GM12878 (cell line): ENCODE measurements at regions not wholly inside any gene's neighbourhood (a gene's known extent, or its start where the extent isn't known, plus 50 kb on each side); places are given as distances from the start of the nearest gene placed in this dataset.

Experiments
- ATAC-seq: fragments of 200-7000 bp; cut with Tn5 transposase; 3 replicates; pipeline ENCODE4 v1.9.1; 2020; ENCODE audit warnings: mild to moderate bottlenecking, moderate library complexity
- BruUV-seq: library from RNA; stranded (reverse); fragments of 400-500 nt; replicated peaks from 2 replicates; lab custom pipeline; 2021; lab: Mats Ljungman, UMichigan
- CTCF ChIA-PET: fragments of 300-600 bp; sonication (Branson Sonifier 250); formaldehyde crosslinking; extraction: SDS; loops from one replicate; lab custom pipeline; 2021; ENCODE audit warnings: inconsistent platforms; lab: Yijun Ruan, JAX
- POLR2A ChIA-PET: fragments of 350-600 bp; formaldehyde crosslinking; extraction: SDS; loops from one replicate; lab custom pipeline; 2021; ENCODE audit warnings: inconsistent platforms; lab: Charles Lee
- RAD21 ChIA-PET: fragments of 300-600 bp; sonication (Branson Sonifier 250); formaldehyde crosslinking; loops from one replicate; lab custom pipeline; 2023; ENCODE audit warnings: antibody characterized with exemption; ENCODE audit not compliant: unreplicated experiment; lab: Charles Lee
- SMC1A ChIA-PET: fragments of 300-600 bp; sonication (Branson Sonifier 250); formaldehyde crosslinking; loops from one replicate; lab custom pipeline; 2023; ENCODE audit not compliant: unreplicated experiment, uncharacterized antibody; lab: Charles Lee
- DNase-seq: peaks from one replicate; pipeline ENCODE4 v3.0.0-alpha.2; 2011; ENCODE audit warnings: low read depth, low spot score
- FAIRE-seq: peaks from 3 replicates; lab custom pipeline; 2011; peaks lifted over from hg19 to GRCh38; lab: Jason Lieb, UNC
- H2AFZ ChIP-seq: 2 replicates; pipeline ENCODE4 v1.6.0; 2011; ENCODE audit warnings: low read depth, low read length, control low read depth; ENCODE audit not compliant: control insufficient read depth
- H3K27ac ChIP-seq: 2 replicates; pipeline ENCODE4 v1.5.1; 2011; ENCODE audit warnings: control low read depth; ENCODE audit not compliant: control insufficient read depth, insufficient read depth
- H3K27me3 ChIP-seq, 2 experiments: replicated peaks in 1 of 2; 2 replicates each; pipeline versions ENCODE4 v1.6.0 to v1.6.1; 2011; ENCODE audit warnings: low read length in 1 of 2; ENCODE audit not compliant: control insufficient read depth in 2 of 2, insufficient read depth in 2 of 2
- H3K36me3 ChIP-seq, 2 experiments: 2 replicates each; pipeline ENCODE4 v1.5.1; 2011; ENCODE audit warnings: low read length in 1 of 2; ENCODE audit not compliant: control insufficient read depth in 2 of 2, insufficient read depth in 2 of 2
- H3K4me1 ChIP-seq: 2 replicates; pipeline ENCODE4 v1.6.1; 2011; ENCODE audit warnings: mild to moderate bottlenecking, low read length, moderate library complexity, mixed read lengths; ENCODE audit not compliant: control insufficient read depth, insufficient read depth
- H3K4me2 ChIP-seq: 2 replicates; pipeline ENCODE4 v1.6.0; 2011; ENCODE audit warnings: control low read depth; ENCODE audit not compliant: control insufficient read depth, insufficient read depth
- H3K4me3 ChIP-seq: fragments of 200-600 bp; sonication (generic); 2 replicates; pipeline ENCODE4 v1.5.1; 2016
- H3K79me2 ChIP-seq: 2 replicates; pipeline ENCODE4 v1.6.0; 2011; ENCODE audit warnings: low read length; ENCODE audit not compliant: control insufficient read depth, insufficient read depth
- H3K9ac ChIP-seq: 2 replicates; pipeline ENCODE4 v1.8.0; 2011; ENCODE audit warnings: low read length, control low read depth, mixed read lengths; ENCODE audit not compliant: control insufficient read depth, insufficient read depth
- H3K9me3 ChIP-seq: replicated peaks from 3 replicates; pipeline ENCODE4 v1.5.1; 2011; ENCODE audit warnings: mild to moderate bottlenecking, low read length; ENCODE audit not compliant: control insufficient read depth, insufficient read depth
- H4K20me1 ChIP-seq: 2 replicates; pipeline ENCODE4 v1.6.0; 2011; ENCODE audit not compliant: control insufficient read depth, insufficient read depth
- ASH2L ChIP-seq: fragments of 300-600, 200-600 bp; sonication (generic); IDR thresholded peaks from 2 replicates; pipeline ENCODE4 v1.6.1; 2017; ENCODE audit warnings: low read depth, mild to moderate bottlenecking, borderline replicate concordance
- BCL3 ChIP-seq: IDR thresholded peaks from 2 replicates; pipeline ENCODE4 v1.6.1; 2011; ENCODE audit warnings: borderline replicate concordance, low read depth, mild to moderate bottlenecking, moderate library complexity, low read length; ENCODE audit not compliant: insufficient read depth, poor library complexity, severe bottlenecking
- CBX5 ChIP-seq: sonication (generic); IDR thresholded peaks from 2 replicates; pipeline ENCODE4 v1.6.1; 2016; ENCODE audit warnings: low read depth, moderate library complexity, mild to moderate bottlenecking, inconsistent platforms
- MEF2B ChIP-seq: fragments of 450-650 bp; IDR thresholded peaks from 2 replicates; pipeline ENCODE4 v1.6.1; 2018; ENCODE audit warnings: mild to moderate bottlenecking, moderate library complexity; ENCODE audit not compliant: partially characterized antibody, poor library complexity, severe bottlenecking
- PML ChIP-seq: IDR thresholded peaks from 2 replicates; pipeline ENCODE4 v1.6.1; 2012; ENCODE audit warnings: low read length, inconsistent platforms
- POLR2AphosphoS5 ChIP-seq: IDR thresholded peaks from 2 replicates; pipeline ENCODE4 v1.6.1; 2011; ENCODE audit warnings: mild to moderate bottlenecking, low read length, inconsistent platforms
- TBL1XR1 ChIP-seq: IDR thresholded peaks from 2 replicates; pipeline ENCODE4 v1.6.1; 2012; ENCODE audit warnings: low read depth, low read length, improper control_type of control experiment
- WRNIP1 ChIP-seq: IDR thresholded peaks from 2 replicates; pipeline ENCODE4 v1.6.1; 2011; ENCODE audit warnings: low read depth, low read length, improper control_type of control experiment, borderline replicate concordance
- YY1 ChIP-seq: IDR thresholded peaks from 2 replicates; pipeline ENCODE4 v1.6.1; 2011; ENCODE audit warnings: low read depth, mild to moderate bottlenecking, low read length
- ZBED1 ChIP-seq: IDR thresholded peaks from 2 replicates; pipeline ENCODE4 v1.6.1; 2016; ENCODE audit warnings: borderline replicate concordance
- WGBS: methylation state at CpG from one replicate; pipeline ENCODE4 v1.1.6; 2016; ENCODE audit warnings: low lambda C conversion rate; ENCODE audit not compliant: insufficient replicate concordance, insufficient coverage; ENCODE audit errors: missing lambda C conversion rate; 5-methylcytosine and 5-hydroxymethylcytosine counted together
- in situ Hi-C: fragments of 300-500 bp; cut with MboI; formaldehyde crosslinking; loops from 9 replicates; pipeline ENCODE4 v1.14.3; 2018; ENCODE audit warnings: mixed read lengths
- intact Hi-C: fragments of 100-400 bp; cut with micrococcal nuclease; formaldehyde crosslinking; loops from one replicate; pipeline ENCODE4 v1.14.2; 2022; ENCODE audit not compliant: unreplicated experiment

GRCh38 chr4:128639541-128640270 lies 169.8 kb upstream of the JADE1 start:
- no peak overlapping the region for H3K4me3 ChIP-seq
- H4K20me1 ChIP-seq: no peaks in the 10 kb centered on the region
- H3K9ac ChIP-seq: no peak overlapping the region
- TF ChIP-seq ASH2L (no peak), CBX5 (no peak), TBL1XR1 (no peak), ZBED1 (no peak), YY1 (no peak), BCL3 (no peak), WRNIP1 (no peak), POLR2AphosphoS5 (no peak), MEF2B (no peak), PML (no peak)
- no peak for ATAC-seq
- DNase-seq: no peak
- BruUV-seq: no TSS peak
- H3K27ac ChIP-seq: no peak overlapping the region
- H3K27me3 ChIP-seq: no peaks in the 10 kb centered on the region
- H3K4me1 ChIP-seq: no peaks in the 10 kb centered on the region
- FAIRE-seq: no peak
- intact Hi-C loops: no loop called here
- ChIA-PET SMC1A (interaction anchor here (0.6 to 0.7 kb wide), 2 partner anchors 16 to 19 kb away, joined by 3 to 5 read pairs; no protein-coding TSS in a partner anchor), CTCF (no interaction called here), POLR2A (no interaction called here), RAD21 (no interaction called here)
- H3K9me3 ChIP-seq: no peaks in the 10 kb centered on the region
- no peak overlapping the region for H2AFZ ChIP-seq
- H3K79me2 ChIP-seq: no peaks in the 10 kb centered on the region
- in situ Hi-C loops: no loop called here
- H3K36me3 ChIP-seq: no peaks in the 10 kb centered on the region
- no peak overlapping the region for H3K4me2 ChIP-seq
- WGBS: 24% methylated on average over 2 of the region's 2 CpGs
